OCI-LY7 (cell line): ENCODE measurements at regions not wholly inside any gene's neighbourhood (a gene's known extent, or its start where the extent isn't known, plus 50 kb on each side); places are given as distances from the start of the nearest gene placed in this dataset.

Experiments
- BruUV-seq: library from RNA; stranded (reverse); fragments of 400-500 nt; replicated peaks from 2 replicates; lab custom pipeline; 2021; lab: Mats Ljungman, UMichigan
- CTCF ChIA-PET: fragments of 300-600 bp; sonication (Branson Sonifier 250); formaldehyde crosslinking; loops from one replicate; lab custom pipeline; 2022; ENCODE audit warnings: antibody characterized with exemption; ENCODE audit not compliant: unreplicated experiment; lab: Charles Lee
- POLR2A ChIA-PET: fragments of 300-600 bp; sonication (Branson Sonifier 250); formaldehyde crosslinking; loops from one replicate; lab custom pipeline; 2022; ENCODE audit warnings: antibody characterized with exemption; lab: Charles Lee
- DNase-seq: peaks from one replicate; pipeline ENCODE4 v3.0.0-alpha.2; 2015; ENCODE audit warnings: low spot score
- H2AFZ ChIP-seq: fragments of 200-600 bp; sonication (generic), shearing (Covaris generic); 2 replicates; pipeline ENCODE4 v1.6.1; 2014; ENCODE audit warnings: mild to moderate bottlenecking, antibody characterized with exemption, low read length, moderate library complexity
- H3K27ac ChIP-seq: fragments of 200-600 bp; sonication (generic); 2 replicates; pipeline ENCODE4 v1.5.1; 2014; ENCODE audit warnings: mixed run types, low read depth, mild to moderate bottlenecking, moderate library complexity, low read length, inconsistent platforms; ENCODE audit not compliant: poor library complexity, severe bottlenecking
- H3K36me3 ChIP-seq: fragments of 200-600 bp; sonication (generic); 2 replicates; pipeline ENCODE4 v1.6.1; 2014; ENCODE audit warnings: mild to moderate bottlenecking, antibody characterized with exemption, low read length, moderate library complexity, mixed read lengths; ENCODE audit not compliant: insufficient read depth
- H3K4me1 ChIP-seq: fragments of 200-600 bp; sonication (generic); 2 replicates; pipeline ENCODE4 v1.5.1; 2014; ENCODE audit warnings: mild to moderate bottlenecking, low read length; ENCODE audit not compliant: insufficient read depth, poor library complexity, severe bottlenecking
- H3K4me2 ChIP-seq: fragments of 200-600 bp; sonication (generic); 2 replicates; pipeline ENCODE4 v1.6.1; 2014; ENCODE audit warnings: mild to moderate bottlenecking, low read length
- H3K4me3 ChIP-seq: fragments of 200-600 bp; sonication (generic); 2 replicates; pipeline ENCODE4 v1.5.1; 2014; ENCODE audit warnings: mild to moderate bottlenecking, low read depth, low read length; ENCODE audit not compliant: poor library complexity, severe bottlenecking
- H3K79me2 ChIP-seq: fragments of 200-600 bp; sonication (generic); 2 replicates; pipeline ENCODE4 v1.6.1; 2016; ENCODE audit warnings: low read depth, mild to moderate bottlenecking, low read length, moderate library complexity, mixed read lengths; ENCODE audit not compliant: insufficient read depth
- H3K9me2 ChIP-seq: fragments of 200-600 bp; sonication (generic); 2 replicates; pipeline ENCODE4 v1.6.1; 2016; ENCODE audit warnings: mild to moderate bottlenecking, low read length, mixed read lengths; ENCODE audit not compliant: insufficient read depth
- H3K9me3 ChIP-seq: fragments of 200-600 bp; sonication (generic); 2 replicates; pipeline ENCODE4 v1.6.1; 2014; ENCODE audit warnings: mild to moderate bottlenecking, mixed run types, low read length, mixed read lengths
- H4K20me1 ChIP-seq: fragments of 200-600 bp; sonication (generic); 2 replicates; pipeline ENCODE4 v1.6.1; 2014; ENCODE audit warnings: mild to moderate bottlenecking, antibody characterized with exemption, low read length, moderate library complexity, mixed read lengths; ENCODE audit not compliant: insufficient read depth
- CTCF ChIP-seq: fragments of 200-600 bp; sonication (generic); conservative IDR thresholded peaks from 2 replicates; pipeline ENCODE4 v1.5.1; 2014; ENCODE audit warnings: mild to moderate bottlenecking, antibody characterized with exemption, low read length, moderate library complexity, mixed read lengths
- EZH2phosphoT487 ChIP-seq: fragments of 200-600 bp; sonication (generic); IDR thresholded peaks from 2 replicates; pipeline ENCODE4 v1.6.1; 2018; ENCODE audit warnings: low read depth, borderline replicate concordance, mild to moderate bottlenecking, mixed run types, antibody characterized with exemption, low read length, moderate library complexity, mixed read lengths
- intact Hi-C: fragments of 100-400 bp; cut with micrococcal nuclease; formaldehyde crosslinking; loops from one replicate; pipeline ENCODE4 v1.10.0; 2022; ENCODE audit not compliant: unreplicated experiment

GRCh38 chr10:128219295-128219694 lies 93.1 kb upstream of the MKI67 start:
- no peak overlapping the region for H3K4me2 ChIP-seq
- TF ChIP-seq CTCF: no peak
- ChIA-PET POLR2A (interaction anchor here (0.6 to 0.7 kb wide), 5 partner anchors 8 to 979 kb away, joined by 3 to 5 read pairs (median 4); no protein-coding TSS in a partner anchor), CTCF (no interaction called here)
- no peaks in the 10 kb centered on the region for H3K79me2 ChIP-seq
- H3K9me3 ChIP-seq: no peaks in the 10 kb centered on the region
- H3K4me1 ChIP-seq: no peaks in the 10 kb centered on the region
- no peak for DNase-seq
- H3K4me3 ChIP-seq: no peak overlapping the region
- no peaks in the 10 kb centered on the region for H4K20me1 ChIP-seq
- H2AFZ ChIP-seq: no peak overlapping the region
- no peaks in the 10 kb centered on the region for H3K9me2 ChIP-seq
- no peak overlapping the region for H3K27ac ChIP-seq
- no peaks in the 10 kb centered on the region for H3K36me3 ChIP-seq
- no TSS peak for BruUV-seq
- intact Hi-C loops: no loop called here

GRCh38 chr10:128220021-128220420 lies 93.8 kb upstream of the MKI67 start:
- Histone ChIP-seq H3K79me2 (no peaks in the 10 kb centered on the region), H2AFZ (no peak overlapping the region), H3K9me3 (no peaks in the 10 kb centered on the region), H3K9me2 (no peaks in the 10 kb centered on the region), H3K4me3 (no peak overlapping the region), H3K4me1 (no peaks in the 10 kb centered on the region), H3K36me3 (no peaks in the 10 kb centered on the region), H4K20me1 (no peaks in the 10 kb centered on the region), H3K4me2 (no peak overlapping the region), H3K27ac (no peak overlapping the region)
- TF ChIP-seq EZH2phosphoT487: no peak
- TF ChIP-seq CTCF: no peak
- no TSS peak for BruUV-seq
- POLR2A ChIA-PET: no interaction called here
- DNase-seq: no peak
- CTCF ChIA-PET: no interaction called here
- intact Hi-C loops: no loop called here

GRCh38 chr10:128221117-128221516 lies 94.9 kb upstream of the MKI67 start:
- H3K4me3 ChIP-seq: no peak overlapping the region
- no peaks in the 10 kb centered on the region for H4K20me1 ChIP-seq
- no peak overlapping the region for H3K4me2 ChIP-seq
- DNase-seq: no peak
- no TSS peak for BruUV-seq
- H3K79me2 ChIP-seq: no peaks in the 10 kb centered on the region
- H3K36me3 ChIP-seq: no peaks in the 10 kb centered on the region
- no peaks in the 10 kb centered on the region for H3K9me3 ChIP-seq
- POLR2A ChIA-PET: no interaction called here
- no peak overlapping the region for H3K27ac ChIP-seq
- CTCF ChIA-PET: no interaction called here
- H3K4me1 ChIP-seq: no peaks in the 10 kb centered on the region
- H3K9me2 ChIP-seq: no peaks in the 10 kb centered on the region
- no peak overlapping the region for H2AFZ ChIP-seq
- TF ChIP-seq EZH2phosphoT487 (no peak), CTCF (no peak)
- intact Hi-C loops: no loop called here
